ENCODE measurements at regions not wholly inside any gene's neighbourhood (a gene's known extent, or its start where the extent isn't known, plus 50 kb on each side); places are given as distances from the start of the nearest gene placed in this dataset.

- Histone ChIP-seq H3K4me1 (ENCODE audit: insufficient read depth) (no peaks in the 10 kb centered on the region), H3K27ac (ENCODE audit: low read depth) (no peak overlapping the region), H3K27me3 (ENCODE audit: insufficient read depth) (no peaks in the 10 kb centered on the region), H4K20me1 (replicated peaks; ENCODE audit: insufficient read depth) (no peaks in the 10 kb centered on the region), H3K9me2 (ENCODE audit: insufficient read depth) (peaks cover 3% of the 10 kb centered on the region), H3K4me2 (no peak overlapping the region), H3K4me3 (no peak overlapping the region), H3K79me2 (replicated peaks; ENCODE audit: insufficient read depth) (no peaks in the 10 kb centered on the region), H3F3A (replicated peaks; ENCODE audit: low read depth) (no peaks in the 10 kb centered on the region), H2AFZ (no peak overlapping the region), H3K36me3 (ENCODE audit: insufficient read depth) (no peaks in the 10 kb centered on the region)
- Mint-ChIP-seq H3K27me3 (ENCODE audit: insufficient read depth, low read depth, poor library complexity) (peaks cover 2% of the 10 kb centered on the region), H3K27ac (no peak overlapping the region), H3K36me3 (ENCODE audit: low read depth) (no peaks in the 10 kb centered on the region), H3K4me1 (peaks cover 3% of the 10 kb centered on the region; the same call in 1 of the 3 replicates), H3K4me3 (no peak overlapping the region), H3K9me3 (no peaks in the 10 kb centered on the region)
- DNase-seq (ENCODE audit: low spot score), result peak; percentile 56
- ATAC-seq, result no peak
- TF ChIP-seq CTCF (conservative IDR thresholded peaks at IDR 0.05; ENCODE audit: low read depth in 2 of 2) (peak; percentile 48 to 55), ZNF114 (CRISPR knock-in tag; IDR thresholded peaks at IDR 0.05) (no peak)
These were observed 95.1 kb downstream of the LLPH start for GRCh38 chr12:66035288-66035966.

- Histone ChIP-seq H3K4me1 (ENCODE audit: insufficient read depth) (no peaks in the 10 kb centered on the region), H3K9me2 (ENCODE audit: insufficient read depth) (no peaks in the 10 kb centered on the region; the same call in 1 of the 2 replicates), H3F3A (replicated peaks; ENCODE audit: low read depth) (no peaks in the 10 kb centered on the region), H3K4me2 (no peak overlapping the region), H3K79me2 (replicated peaks; ENCODE audit: insufficient read depth) (no peaks in the 10 kb centered on the region), H3K27me3 (ENCODE audit: insufficient read depth) (no peaks in the 10 kb centered on the region), H3K27ac (ENCODE audit: low read depth) (no peak overlapping the region), H3K36me3 (ENCODE audit: insufficient read depth) (no peaks in the 10 kb centered on the region), H3K4me3 (no peak overlapping the region), H4K20me1 (replicated peaks; ENCODE audit: insufficient read depth) (no peaks in the 10 kb centered on the region), H2AFZ (no peak overlapping the region)
- no peak for TF ChIP-seq REST (IDR thresholded peaks at IDR 0.05; ENCODE audit: unreplicated experiment)
- no peak for TF ChIP-seq ETS1 (IDR thresholded peaks at IDR 0.05)
- TF ChIP-seq EZH2phosphoT487 (IDR thresholded peaks at IDR 0.05; ENCODE audit: unreplicated experiment), result no peak
- H3K4me1 Mint-ChIP-seq, result peaks cover 3% of the 10 kb centered on the region; the same call in 1 of the 3 replicates
- DNase-seq (ENCODE audit: low spot score) (no peak), ATAC-seq (no peak)
- H3K9me3 Mint-ChIP-seq, result no peaks in the 10 kb centered on the region
- H3K27ac Mint-ChIP-seq, result no peak overlapping the region
- H3K4me3 Mint-ChIP-seq, result no peak overlapping the region
- H3K36me3 Mint-ChIP-seq (ENCODE audit: low read depth), result no peaks in the 10 kb centered on the region
- H3K27me3 Mint-ChIP-seq (ENCODE audit: insufficient read depth, low read depth, poor library complexity), result peaks cover 2% of the 10 kb centered on the region
These were observed 97.4 kb downstream of the LLPH start for GRCh38 chr12:66033151-66033550.

Measured in GM23338 (cell line).